Endothelial cell of umbilical vein (primary cell): ENCODE measurements at regions not wholly inside any gene's neighbourhood (a gene's known extent, or its start where the extent isn't known, plus 50 kb on each side); places are given as distances from the start of the nearest gene placed in this dataset.

Source experiments
- BruUV-seq: library from RNA; stranded (reverse); fragments of 400-500 nt; replicated peaks from 2 replicates; lab custom pipeline; 2021; lab: Mats Ljungman, UMichigan
- CTCF ChIA-PET: fragments of 300-600, 350-600 bp; sonication (Branson Sonifier 250); formaldehyde crosslinking; loops from one replicate; lab custom pipeline; 2021; ENCODE audit warnings: antibody characterized with exemption, inconsistent platforms; lab: Charles Lee
- POLR2A ChIA-PET: fragments of 300-600, 350-600 bp; sonication (Branson Sonifier 250); formaldehyde crosslinking; loops from one replicate; lab custom pipeline; 2021; ENCODE audit warnings: antibody characterized with exemption, inconsistent platforms; lab: Charles Lee
- DNase-seq: peaks from one replicate; pipeline ENCODE4 v3.0.0-alpha.2; 2011; ENCODE audit warnings: low read depth, low spot score
- FAIRE-seq: peaks from 2 replicates; lab custom pipeline; 2011; peaks lifted over from hg19 to GRCh38; lab: Jason Lieb, UNC
- H2AFZ ChIP-seq: 2 replicates; pipeline ENCODE4 v1.6.0; 2012; ENCODE audit warnings: low read depth, low read length, control low read depth, inconsistent platforms
- H3K27ac ChIP-seq: 2 replicates; pipeline ENCODE4 v1.5.1; 2011; ENCODE audit warnings: low read depth, mild to moderate bottlenecking, control low read depth, low read length, moderate library complexity; ENCODE audit not compliant: insufficient read depth
- H3K27me3 ChIP-seq, 2 experiments: 2 replicates each; pipeline versions ENCODE4 v1.6.0 to v1.6.1; 2011; ENCODE audit warnings: low read length in 2 of 2, mixed read lengths in 1 of 2; ENCODE audit not compliant: control insufficient read depth in 2 of 2, insufficient read depth in 2 of 2
- H3K36me3 ChIP-seq, 2 experiments: 2 replicates in 1 of 2; 3 replicates in 1 of 2; pipeline ENCODE4 v1.5.1; 2011; ENCODE audit warnings: low read length in 2 of 2, mild to moderate bottlenecking in 1 of 2, moderate library complexity in 1 of 2; ENCODE audit not compliant: control insufficient read depth in 2 of 2, insufficient read depth in 2 of 2; ENCODE audit errors: extremely low read depth in 1 of 2
- H3K4me1 ChIP-seq: 3 replicates; pipeline ENCODE4 v1.5.1; 2011; ENCODE audit warnings: mild to moderate bottlenecking, low read length; ENCODE audit not compliant: control insufficient read depth, insufficient read depth; ENCODE audit errors: extremely low read depth
- H3K4me2 ChIP-seq: 2 replicates; pipeline ENCODE4 v1.6.1; 2011; ENCODE audit warnings: low read length, control low read depth, mixed read lengths; ENCODE audit not compliant: insufficient read depth
- H3K4me3 ChIP-seq, 3 experiments: fragments of 200-600 bp in 1 of 3; sonication (generic), shearing (Covaris generic) in 1 of 3; replicated peaks in 1 of 3; 2 replicates each; pipeline ENCODE4 v1.5.1; 2011 to 2016; ENCODE audit warnings: control low read depth in 3 of 3, low read length in 3 of 3, mild to moderate bottlenecking in 2 of 3, inconsistent platforms in 1 of 3, low read depth in 1 of 3, moderate library complexity in 1 of 3; ENCODE audit not compliant: insufficient read depth in 1 of 3
- H3K79me2 ChIP-seq: 2 replicates; pipeline ENCODE4 v1.6.0; 2012; ENCODE audit warnings: low read length, inconsistent platforms; ENCODE audit not compliant: control insufficient read depth, insufficient read depth
- H3K9ac ChIP-seq: replicated peaks from 2 replicates; pipeline ENCODE3; 2011; ENCODE audit warnings: low read length, control low read depth; ENCODE audit not compliant: insufficient read depth; ENCODE audit errors: extremely low read depth
- H3K9me1 ChIP-seq: replicated peaks from 3 replicates; pipeline ENCODE4 v1.6.0; 2011; ENCODE audit warnings: mild to moderate bottlenecking, low read length; ENCODE audit not compliant: control insufficient read depth, insufficient read depth; ENCODE audit errors: extremely low read depth
- H3K9me3 ChIP-seq: replicated peaks from 2 replicates; pipeline ENCODE4 v1.5.1; 2012; ENCODE audit warnings: low read length, inconsistent platforms; ENCODE audit not compliant: control insufficient read depth, insufficient read depth
- H4K20me1 ChIP-seq: replicated peaks from 2 replicates; pipeline ENCODE3; 2011; ENCODE audit warnings: mild to moderate bottlenecking, low read length; ENCODE audit not compliant: control insufficient read depth, insufficient read depth; ENCODE audit errors: extremely low read depth
- EZH2 ChIP-seq: IDR thresholded peaks from 2 replicates; pipeline ENCODE4 v1.6.1; 2012; ENCODE audit warnings: borderline replicate concordance, low read depth, mild to moderate bottlenecking, moderate library complexity, low read length, inconsistent platforms; ENCODE audit not compliant: severe bottlenecking
- GATA2 ChIP-seq: IDR thresholded peaks from 2 replicates; pipeline ENCODE4 v1.7.0; 2011; ENCODE audit warnings: low read depth, mild to moderate bottlenecking, moderate library complexity, mixed read lengths, low read length; ENCODE audit not compliant: insufficient read length, insufficient read depth
- MAX ChIP-seq: IDR thresholded peaks from 2 replicates; pipeline ENCODE4 v1.6.1; 2011; ENCODE audit not compliant: insufficient read depth, insufficient read length
- POLR2A ChIP-seq: IDR thresholded peaks from 2 replicates; pipeline ENCODE4 v1.6.1; 2012; ENCODE audit warnings: low read depth, mild to moderate bottlenecking, control low read depth, low read length
- dilution Hi-C: fragments of 300-500 bp; cut with MboI; formaldehyde crosslinking; loops from one replicate; pipeline ENCODE4 v1.15.0; 2019; ENCODE audit warnings: low sequenced_read_pairs; ENCODE audit not compliant: extremely low pct_ligation_motif_present
- intact Hi-C: fragments of 100-400 bp; cut with micrococcal nuclease; formaldehyde crosslinking; loops from one replicate; pipeline ENCODE4 v1.10.0; 2022
- TF ChIP-seq, protein P1 (sequence below), 2 donors: IDR thresholded peaks; 1 replicate in 1 of 2; 2 replicates in 1 of 2; pipeline ENCODE4 v1.5.1; 2011; ENCODE audit warnings: low read length in 2 of 2, mild to moderate bottlenecking in 2 of 2, moderate library complexity in 2 of 2, control low read depth in 1 of 2, inconsistent platforms in 1 of 2, low read depth in 1 of 2; ENCODE audit not compliant: insufficient read depth in 1 of 2; ENCODE audit errors: extremely low read depth in 1 of 2

DNA sequence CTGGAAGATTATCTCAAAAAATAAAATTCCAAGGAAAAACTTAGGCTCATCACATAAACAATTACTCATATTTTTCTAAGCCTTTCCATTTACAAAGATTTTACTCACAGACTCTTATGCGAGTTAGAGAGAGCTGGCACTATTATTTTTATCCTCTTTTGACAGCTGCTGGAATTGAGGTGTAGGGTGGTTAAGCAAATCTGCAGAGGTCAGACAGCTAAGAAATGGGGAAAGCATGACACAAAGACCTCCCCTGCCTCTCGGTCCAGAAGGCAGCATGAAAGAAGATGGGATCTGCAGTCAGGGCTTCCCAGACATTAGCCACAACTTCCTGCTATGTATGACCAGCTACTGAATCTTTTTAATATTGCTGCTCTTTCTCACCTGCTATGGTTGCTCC is 89.9 kb upstream of the CPEB2 start:
- no peaks in the 10 kb centered on the region for H3K9me1 ChIP-seq
- DNase-seq = no peak
- intact Hi-C loops (no loop called here), dilution Hi-C loops (no loop called here)
- H3K27ac ChIP-seq = no peak overlapping the region
- no peaks in the 10 kb centered on the region for H3K27me3 ChIP-seq
- ChIA-PET CTCF (no interaction called here), POLR2A (no interaction called here)
- H3K4me3 ChIP-seq = no peak overlapping the region
- H3K9ac ChIP-seq = no peak overlapping the region
- no peaks in the 10 kb centered on the region for H3K36me3 ChIP-seq
- no peaks in the 10 kb centered on the region for H4K20me1 ChIP-seq
- H3K79me2 ChIP-seq = no peaks in the 10 kb centered on the region
- TF ChIP-seq EZH2 = no peak
- TF ChIP-seq MAX = no peak
- TF ChIP-seq GATA2 = no peak
- FAIRE-seq = no peak
- no TSS peak for BruUV-seq
- no peak overlapping the region for H2AFZ ChIP-seq
- H3K4me2 ChIP-seq = no peak overlapping the region
- peaks cover 3% of the 10 kb centered on the region for H3K4me1 ChIP-seq
- H3K9me3 ChIP-seq = no peaks in the 10 kb centered on the region

GRCh38 chr4:14915018-14915417 is 87.3 kb upstream of the CPEB2 start:
- H3K9me3 ChIP-seq = no peaks in the 10 kb centered on the region
- H3K79me2 ChIP-seq = no peaks in the 10 kb centered on the region
- BruUV-seq = no TSS peak
- POLR2A ChIA-PET = no interaction called here
- no peaks in the 10 kb centered on the region for H3K27me3 ChIP-seq
- no peaks in the 10 kb centered on the region for H3K9me1 ChIP-seq
- intact Hi-C loops (no loop called here), dilution Hi-C loops (no loop called here)
- DNase-seq = no peak
- CTCF ChIA-PET = no interaction called here
- no peak overlapping the region for H3K27ac ChIP-seq
- H3K9ac ChIP-seq = no peak overlapping the region
- no peaks in the 10 kb centered on the region for H3K36me3 ChIP-seq
- H2AFZ ChIP-seq = no peak overlapping the region
- no peak overlapping the region for H3K4me2 ChIP-seq
- H3K4me1 ChIP-seq = peaks cover 4% of the 10 kb centered on the region
- no peak overlapping the region for H3K4me3 ChIP-seq
- TF ChIP-seq, protein P1, sequence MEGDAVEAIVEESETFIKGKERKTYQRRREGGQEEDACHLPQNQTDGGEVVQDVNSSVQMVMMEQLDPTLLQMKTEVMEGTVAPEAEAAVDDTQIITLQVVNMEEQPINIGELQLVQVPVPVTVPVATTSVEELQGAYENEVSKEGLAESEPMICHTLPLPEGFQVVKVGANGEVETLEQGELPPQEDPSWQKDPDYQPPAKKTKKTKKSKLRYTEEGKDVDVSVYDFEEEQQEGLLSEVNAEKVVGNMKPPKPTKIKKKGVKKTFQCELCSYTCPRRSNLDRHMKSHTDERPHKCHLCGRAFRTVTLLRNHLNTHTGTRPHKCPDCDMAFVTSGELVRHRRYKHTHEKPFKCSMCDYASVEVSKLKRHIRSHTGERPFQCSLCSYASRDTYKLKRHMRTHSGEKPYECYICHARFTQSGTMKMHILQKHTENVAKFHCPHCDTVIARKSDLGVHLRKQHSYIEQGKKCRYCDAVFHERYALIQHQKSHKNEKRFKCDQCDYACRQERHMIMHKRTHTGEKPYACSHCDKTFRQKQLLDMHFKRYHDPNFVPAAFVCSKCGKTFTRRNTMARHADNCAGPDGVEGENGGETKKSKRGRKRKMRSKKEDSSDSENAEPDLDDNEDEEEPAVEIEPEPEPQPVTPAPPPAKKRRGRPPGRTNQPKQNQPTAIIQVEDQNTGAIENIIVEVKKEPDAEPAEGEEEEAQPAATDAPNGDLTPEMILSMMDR (IDR thresholded peaks at IDR 0.05; ENCODE audit: extremely low read depth in 1 of 2, insufficient read depth in 1 of 2, low read depth in 1 of 2, low read length in 2 of 2) = no peak
- no peak for TF ChIP-seq EZH2
- no peak for TF ChIP-seq POLR2A
- TF ChIP-seq MAX = no peak
- no peak for FAIRE-seq
- no peaks in the 10 kb centered on the region for H4K20me1 ChIP-seq
